ENCODE measurements at regions not wholly inside any gene's neighbourhood (a gene's known extent, or its start where the extent isn't known, plus 50 kb on each side); places are given as distances from the start of the nearest gene placed in this dataset.
"Not testable (repeated sequence)": the region's sequence is repeated elsewhere in the genome, so short reads cannot be mapped to it uniquely, and the experiment has no call there.

DNA sequence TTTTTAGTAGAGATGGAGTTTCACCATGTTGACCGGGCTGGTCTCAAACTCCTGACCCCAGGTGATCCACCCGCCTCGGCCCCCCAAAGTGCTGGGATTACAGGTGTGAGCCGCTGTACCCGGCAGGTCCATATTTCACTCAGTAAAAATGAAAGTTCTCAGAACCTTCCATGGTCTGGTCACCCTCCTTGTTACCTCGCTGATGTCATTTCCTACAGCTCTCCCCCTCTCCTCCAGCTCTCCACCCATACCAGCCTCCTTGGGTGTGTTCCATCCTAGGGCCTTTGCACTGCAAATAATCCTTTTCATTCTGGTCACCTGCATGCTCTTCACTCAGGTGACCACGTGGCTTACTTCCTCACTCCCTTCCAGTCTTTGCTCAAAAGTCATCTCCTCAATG, 78.2 kb upstream of the TNFSF11 start:
- TF ChIP-seq, protein P1, sequence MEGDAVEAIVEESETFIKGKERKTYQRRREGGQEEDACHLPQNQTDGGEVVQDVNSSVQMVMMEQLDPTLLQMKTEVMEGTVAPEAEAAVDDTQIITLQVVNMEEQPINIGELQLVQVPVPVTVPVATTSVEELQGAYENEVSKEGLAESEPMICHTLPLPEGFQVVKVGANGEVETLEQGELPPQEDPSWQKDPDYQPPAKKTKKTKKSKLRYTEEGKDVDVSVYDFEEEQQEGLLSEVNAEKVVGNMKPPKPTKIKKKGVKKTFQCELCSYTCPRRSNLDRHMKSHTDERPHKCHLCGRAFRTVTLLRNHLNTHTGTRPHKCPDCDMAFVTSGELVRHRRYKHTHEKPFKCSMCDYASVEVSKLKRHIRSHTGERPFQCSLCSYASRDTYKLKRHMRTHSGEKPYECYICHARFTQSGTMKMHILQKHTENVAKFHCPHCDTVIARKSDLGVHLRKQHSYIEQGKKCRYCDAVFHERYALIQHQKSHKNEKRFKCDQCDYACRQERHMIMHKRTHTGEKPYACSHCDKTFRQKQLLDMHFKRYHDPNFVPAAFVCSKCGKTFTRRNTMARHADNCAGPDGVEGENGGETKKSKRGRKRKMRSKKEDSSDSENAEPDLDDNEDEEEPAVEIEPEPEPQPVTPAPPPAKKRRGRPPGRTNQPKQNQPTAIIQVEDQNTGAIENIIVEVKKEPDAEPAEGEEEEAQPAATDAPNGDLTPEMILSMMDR (IDR thresholded peaks at IDR 0.05), result no peak
- H3K27me3 ChIP-seq (ENCODE audit: insufficient read depth in 3 of 3, low read length in 2 of 3), result peaks cover 0 to 2% (median 0%) of the 10 kb centered on the region in 3 donors
- DNase-seq, result no peak
- no peak overlapping the region for H3K4me3 ChIP-seq
- H3K9me3 ChIP-seq, result peaks cover 4% of the 10 kb centered on the region
- WGBS, 3 donors, result 73 to 80% (median 78%) methylated on average over 7 of the region's 7 CpGs
- no peaks in the 10 kb centered on the region for H3K36me3 ChIP-seq (ENCODE audit: insufficient read depth in 1 of 2, low read depth in 1 of 2)
- H3K27ac ChIP-seq, result no peak overlapping the region
- intact Hi-C loops (cut with DNase I), result no loop called here
- ATAC-seq, result no peak
- H3K4me1 ChIP-seq, result no peaks in the 10 kb centered on the region

DNA sequence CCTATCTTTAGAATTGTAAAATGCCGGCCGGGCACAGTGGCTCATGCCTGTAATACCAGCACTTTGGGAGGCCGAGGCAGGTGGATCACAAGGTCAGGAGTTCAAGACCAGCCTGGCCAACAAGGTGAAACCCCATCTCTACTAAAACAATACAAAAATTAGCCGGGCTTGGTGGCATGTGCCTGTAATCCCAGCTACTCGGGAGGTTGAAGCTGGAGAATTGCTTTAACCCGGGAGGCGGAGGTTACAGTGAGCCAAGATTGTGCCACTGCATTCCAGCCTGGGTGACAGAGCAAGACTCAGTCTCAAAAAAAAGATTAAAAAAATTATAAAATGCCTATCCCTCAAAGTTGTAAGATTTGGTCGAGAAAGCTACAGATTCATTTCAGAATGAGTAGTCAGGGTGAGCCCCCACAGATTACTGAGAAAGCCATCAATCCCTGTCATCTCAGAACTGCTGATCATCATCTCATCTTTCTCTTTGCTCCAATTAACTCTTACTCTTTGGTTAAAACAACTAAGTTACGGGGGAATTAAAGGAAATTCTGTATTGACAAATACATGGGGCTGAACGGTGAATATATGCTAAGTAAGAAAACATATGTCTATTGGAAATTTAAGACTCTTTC, 76.9 kb upstream of the TNFSF11 start:
- ATAC-seq; H3K27ac ChIP-seq; H3K27me3 ChIP-seq (ENCODE audit: insufficient read depth in 3 of 3, low read length in 2 of 3); H3K4me3 ChIP-seq; H3K9me3 ChIP-seq; H3K4me1 ChIP-seq; DNase-seq; intact Hi-C loops (cut with DNase I); H3K36me3 ChIP-seq (ENCODE audit: insufficient read depth in 1 of 2, low read depth in 1 of 2): not testable (repeated sequence)
- WGBS, 3 donors, result 62 to 66% (median 64%) methylated on average over 10 of the region's 10 CpGs

DNA sequence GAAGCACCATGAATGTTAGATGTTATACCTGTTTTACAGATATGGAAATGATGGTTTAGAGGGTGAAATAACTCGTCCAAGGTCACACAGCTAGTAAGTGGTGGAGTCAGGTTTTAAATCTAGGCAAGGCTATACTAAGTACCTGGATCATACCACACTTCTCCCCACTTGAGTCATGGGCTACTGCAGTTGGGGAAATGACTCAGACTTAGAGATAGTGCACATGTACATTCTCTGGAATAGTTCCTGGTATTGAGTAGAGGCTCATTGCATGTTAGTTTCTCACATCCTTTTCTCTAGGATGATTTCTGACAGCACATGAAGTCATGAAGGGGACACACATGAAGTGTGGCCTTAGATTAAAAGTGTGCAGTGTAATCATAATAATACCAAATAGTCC, 76.2 kb upstream of the TNFSF11 start:
- H3K9me3 ChIP-seq, result peaks cover 4% of the 10 kb centered on the region
- H3K4me1 ChIP-seq, result no peaks in the 10 kb centered on the region
- no peak for ATAC-seq
- WGBS, 3 donors, result 58 to 63% (median 61%) methylated on average over 1 of the region's 1 CpG
- H3K27ac ChIP-seq, result no peak overlapping the region
- H3K36me3 ChIP-seq (ENCODE audit: insufficient read depth in 1 of 2, low read depth in 1 of 2), result no peaks in the 10 kb centered on the region
- H3K27me3 ChIP-seq (ENCODE audit: insufficient read depth in 3 of 3, low read length in 2 of 3), result no peaks in the 10 kb centered on the region
- DNase-seq, result no peak
- H3K4me3 ChIP-seq, result no peak overlapping the region
- intact Hi-C loops (cut with DNase I), result no loop called here
- TF ChIP-seq, protein P1 (IDR thresholded peaks at IDR 0.05), result no peak

DNA sequence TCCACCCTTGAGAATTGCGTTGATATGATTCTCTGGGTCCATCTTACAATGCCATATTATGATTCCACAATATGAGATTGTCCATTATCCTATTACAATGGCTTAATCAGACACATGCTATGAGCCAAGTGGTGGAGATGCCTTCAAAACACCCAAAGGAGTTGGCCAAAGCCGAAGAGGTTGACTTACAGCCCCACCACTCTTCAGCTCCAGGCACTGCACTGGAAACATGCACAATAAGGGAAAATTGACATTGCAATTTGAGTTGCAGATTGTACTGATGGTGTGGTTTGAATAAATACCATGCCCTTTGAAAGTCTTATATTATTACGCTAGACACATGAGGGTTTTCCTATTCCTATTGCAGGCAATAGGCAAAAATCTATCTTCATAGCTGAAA, 75.4 kb upstream of the TNFSF11 start:
- DNase-seq (no peak), ATAC-seq (no peak)
- H3K4me1 ChIP-seq, result no peaks in the 10 kb centered on the region
- no peak overlapping the region for H3K4me3 ChIP-seq
- TF ChIP-seq, protein P1 (IDR thresholded peaks at IDR 0.05), result no peak
- H3K9me3 ChIP-seq, result peaks cover 4% of the 10 kb centered on the region
- no peaks in the 10 kb centered on the region for H3K36me3 ChIP-seq (ENCODE audit: insufficient read depth in 1 of 2, low read depth in 1 of 2)
- intact Hi-C loops (cut with DNase I), result no loop called here
- WGBS, 3 donors, result 81 to 87% (median 86%) methylated on average over 3 of the region's 3 CpGs
- H3K27ac ChIP-seq, result no peak overlapping the region
- no peaks in the 10 kb centered on the region for H3K27me3 ChIP-seq (ENCODE audit: insufficient read depth in 3 of 3, low read length in 2 of 3)

Measured in psoas muscle (tissue), 7 donors.